SK-N-MC (cell line): ENCODE measurements at regions not wholly inside any gene's neighbourhood (a gene's known extent, or its start where the extent isn't known, plus 50 kb on each side); places are given as distances from the start of the nearest gene placed in this dataset.

Experiments
- EZH2 ChIP-seq: fragments of 200-600 bp; sonication (generic); IDR thresholded peaks from one replicate; pipeline ENCODE4 v1.6.1; 2017; ENCODE audit warnings: antibody characterized with exemption
- POLR2AphosphoS5 ChIP-seq: IDR thresholded peaks from 2 replicates; pipeline ENCODE4 v1.6.1; 2012; ENCODE audit warnings: mild to moderate bottlenecking, low read depth, low read length, borderline replicate concordance

GRCh38 chr3:87987952-87988351 lies 70.9 kb downstream of the CGGBP1 start:
- TF ChIP-seq EZH2 (no peak), POLR2AphosphoS5 (no peak)
